ENCODE measurements at regions not wholly inside any gene's neighbourhood (a gene's known extent, or its start where the extent isn't known, plus 50 kb on each side); places are given as distances from the start of the nearest gene placed in this dataset.

GRCh38 chr2:173773076-173773475 is 192.1 kb downstream of the SP3 start:
- TF ChIP-seq, protein P1, sequence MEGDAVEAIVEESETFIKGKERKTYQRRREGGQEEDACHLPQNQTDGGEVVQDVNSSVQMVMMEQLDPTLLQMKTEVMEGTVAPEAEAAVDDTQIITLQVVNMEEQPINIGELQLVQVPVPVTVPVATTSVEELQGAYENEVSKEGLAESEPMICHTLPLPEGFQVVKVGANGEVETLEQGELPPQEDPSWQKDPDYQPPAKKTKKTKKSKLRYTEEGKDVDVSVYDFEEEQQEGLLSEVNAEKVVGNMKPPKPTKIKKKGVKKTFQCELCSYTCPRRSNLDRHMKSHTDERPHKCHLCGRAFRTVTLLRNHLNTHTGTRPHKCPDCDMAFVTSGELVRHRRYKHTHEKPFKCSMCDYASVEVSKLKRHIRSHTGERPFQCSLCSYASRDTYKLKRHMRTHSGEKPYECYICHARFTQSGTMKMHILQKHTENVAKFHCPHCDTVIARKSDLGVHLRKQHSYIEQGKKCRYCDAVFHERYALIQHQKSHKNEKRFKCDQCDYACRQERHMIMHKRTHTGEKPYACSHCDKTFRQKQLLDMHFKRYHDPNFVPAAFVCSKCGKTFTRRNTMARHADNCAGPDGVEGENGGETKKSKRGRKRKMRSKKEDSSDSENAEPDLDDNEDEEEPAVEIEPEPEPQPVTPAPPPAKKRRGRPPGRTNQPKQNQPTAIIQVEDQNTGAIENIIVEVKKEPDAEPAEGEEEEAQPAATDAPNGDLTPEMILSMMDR (IDR thresholded peaks at IDR 0.05) = no peak
- TF ChIP-seq POLR2A (IDR thresholded peaks at IDR 0.05) = no peak
